GM23338 (cell line): ENCODE measurements at regions not wholly inside any gene's neighbourhood (a gene's known extent, or its start where the extent isn't known, plus 50 kb on each side); places are given as distances from the start of the nearest gene placed in this dataset.

Source experiments
- ATAC-seq: fragments of 200-7000 bp; cut with Tn5 transposase; 3 replicates; pipeline ENCODE4 v1.9.1; 2020
- DNase-seq: peaks from one replicate; pipeline ENCODE4 v3.0.0-alpha.2; 2015; ENCODE audit warnings: low spot score
- H2AFZ ChIP-seq: fragments of 200-600 bp; sonication (generic); 2 replicates; pipeline ENCODE4 v1.8.0; 2016; ENCODE audit warnings: antibody characterized with exemption, mild to moderate bottlenecking, moderate library complexity
- H3F3A ChIP-seq: fragments of 200-600 bp; sonication (generic); replicated peaks from 2 replicates; pipeline ENCODE4 v1.8.0; 2017; ENCODE audit warnings: antibody characterized with exemption, mixed run types, low read depth
- H3K27ac ChIP-seq: fragments of 200-600 bp; sonication (generic); 2 replicates; pipeline ENCODE4 v1.6.1; 2016; ENCODE audit warnings: low read depth
- H3K27me3 ChIP-seq: fragments of 200-600 bp; sonication (generic); 2 replicates; pipeline ENCODE4 v1.8.0; 2016; ENCODE audit warnings: mild to moderate bottlenecking, mixed run types, moderate library complexity; ENCODE audit not compliant: insufficient read depth
- H3K36me3 ChIP-seq: fragments of 200-600 bp; sonication (generic); 2 replicates; pipeline ENCODE4 v1.8.0; 2016; ENCODE audit warnings: mild to moderate bottlenecking; ENCODE audit not compliant: insufficient read depth
- H3K4me1 ChIP-seq: fragments of 200-600 bp; sonication (generic); 2 replicates; pipeline ENCODE4 v1.8.0; 2016; ENCODE audit warnings: mild to moderate bottlenecking, moderate library complexity; ENCODE audit not compliant: insufficient read depth
- H3K4me2 ChIP-seq: fragments of 200-600 bp; sonication (generic); 2 replicates; pipeline ENCODE4 v1.7.1; 2017; ENCODE audit warnings: mixed run types
- H3K4me3 ChIP-seq: fragments of 200-600 bp; sonication (generic); 2 replicates; pipeline ENCODE4 v1.6.1; 2016; ENCODE audit warnings: mixed run types
- H3K79me2 ChIP-seq: fragments of 200-600 bp; sonication (generic); replicated peaks from 2 replicates; pipeline ENCODE4 v1.8.0; 2017; ENCODE audit warnings: mild to moderate bottlenecking; ENCODE audit not compliant: insufficient read depth
- H3K9me2 ChIP-seq: fragments of 200-600 bp; sonication (generic); 2 replicates; pipeline ENCODE4 v1.8.0; 2017; ENCODE audit not compliant: insufficient read depth
- H4K20me1 ChIP-seq: fragments of 200-600 bp; sonication (generic); replicated peaks from 2 replicates; pipeline ENCODE4 v1.8.0; 2017; ENCODE audit warnings: mild to moderate bottlenecking; ENCODE audit not compliant: insufficient read depth
- H3K27ac Mint-ChIP-seq: 2 replicates; pipeline ENCODE4 v1.8.0; 2020; ENCODE audit warnings: inconsistent platforms, mild to moderate bottlenecking, moderate library complexity, mixed read lengths
- H3K27me3 Mint-ChIP-seq: 3 replicates; pipeline ENCODE4 v1.8.0; 2022; ENCODE audit warnings: low read depth, mild to moderate bottlenecking, moderate library complexity, mixed read lengths, inconsistent platforms; ENCODE audit not compliant: insufficient read depth, poor library complexity
- H3K36me3 Mint-ChIP-seq: 3 replicates; pipeline ENCODE4 v1.8.0; 2021; ENCODE audit warnings: low read depth, mild to moderate bottlenecking, inconsistent platforms, moderate library complexity, mixed read lengths
- H3K4me1 Mint-ChIP-seq: 3 replicates; pipeline ENCODE4 v1.8.0; 2020; ENCODE audit warnings: mild to moderate bottlenecking, inconsistent platforms, mixed read lengths
- H3K4me3 Mint-ChIP-seq: 3 replicates; pipeline ENCODE4 v1.8.0; 2021; ENCODE audit warnings: moderate library complexity, mild to moderate bottlenecking, inconsistent platforms, mixed read lengths
- H3K9me3 Mint-ChIP-seq: 3 replicates; pipeline ENCODE4 v1.8.0; 2020; ENCODE audit warnings: moderate library complexity, mild to moderate bottlenecking, inconsistent platforms, mixed read lengths
- CREB1 ChIP-seq: fragments of 250-450 bp; sonication (Bioruptor Pico); IDR thresholded peaks from 2 replicates; pipeline ENCODE4 v1.5.0; 2020; ENCODE audit warnings: low read depth, mild to moderate bottlenecking, moderate library complexity
- CTCF ChIP-seq, 2 experiments: fragments of 200-600 bp in 1 of 2; sonication (generic) in 1 of 2; conservative IDR thresholded peaks; 2 replicates each; pipeline versions ENCODE4 v1.5.1 to v1.6.1; 2016 to 2017; ENCODE audit warnings: antibody characterized with exemption in 2 of 2, low read depth in 2 of 2, mild to moderate bottlenecking in 2 of 2, moderate library complexity in 1 of 2
- EZH2 ChIP-seq: fragments of 200-600 bp; sonication (generic); IDR thresholded peaks from one replicate; pipeline ENCODE4 v1.8.0; 2017; ENCODE audit warnings: antibody characterized with exemption, mild to moderate bottlenecking, low read depth; ENCODE audit not compliant: unreplicated experiment
- EZH2phosphoT487 ChIP-seq: fragments of 200-600 bp; sonication (generic); IDR thresholded peaks from one replicate; pipeline ENCODE4 v1.8.1; 2018; ENCODE audit warnings: antibody characterized with exemption; ENCODE audit not compliant: unreplicated experiment
- JUNB ChIP-seq: IDR thresholded peaks from one replicate; pipeline ENCODE4 v1.6.1; 2016; ENCODE audit warnings: antibody characterized with exemption; ENCODE audit not compliant: unreplicated experiment
- NANOG ChIP-seq: IDR thresholded peaks from 2 replicates; pipeline ENCODE4 v1.6.1; 2016; ENCODE audit warnings: antibody characterized with exemption, borderline replicate concordance
- POLR2AphosphoS5 ChIP-seq: IDR thresholded peaks from 2 replicates; pipeline ENCODE4 v1.6.1; 2016; ENCODE audit warnings: antibody characterized with exemption, low read depth
- REST ChIP-seq: IDR thresholded peaks from one replicate; pipeline ENCODE4 v1.6.1; 2018; ENCODE audit warnings: antibody characterized with exemption; ENCODE audit not compliant: unreplicated experiment
- STAT1 ChIP-seq: IDR thresholded peaks from one replicate; pipeline ENCODE4 v1.6.1; 2016; ENCODE audit warnings: antibody characterized with exemption; ENCODE audit not compliant: unreplicated experiment
- ZNF114 ChIP-seq: fragments of 250-450 bp; sonication (Bioruptor Pico); IDR thresholded peaks from 2 replicates; pipeline ENCODE4 v1.5.0; 2020; ENCODE audit warnings: mild to moderate bottlenecking, moderate library complexity
- ZNF331 ChIP-seq: fragments of 250-450 bp; sonication (Bioruptor Pico); IDR thresholded peaks from 2 replicates; pipeline ENCODE4 v1.5.0; 2020; ENCODE audit warnings: low read depth, mild to moderate bottlenecking, moderate library complexity
- ZNF462 ChIP-seq: fragments of 250-450 bp; sonication (Bioruptor Pico); IDR thresholded peaks from 2 replicates; pipeline ENCODE4 v1.5.0; 2020; ENCODE audit warnings: mild to moderate bottlenecking, moderate library complexity
- TF ChIP-seq, protein P1 (sequence below): IDR thresholded peaks from 2 replicates; pipeline ENCODE4 v1.6.1; 2016; ENCODE audit warnings: antibody characterized with exemption

GRCh38 chr3:18557216-18557615, 132.1 kb upstream of the SATB1 start:
- Histone ChIP-seq H3K4me3 (no peak overlapping the region), H3K36me3 (no peaks in the 10 kb centered on the region), H3K4me2 (no peak overlapping the region), H3F3A (no peaks in the 10 kb centered on the region), H3K79me2 (no peaks in the 10 kb centered on the region), H3K4me1 (no peaks in the 10 kb centered on the region), H2AFZ (no peak overlapping the region), H3K27ac (no peak overlapping the region), H3K9me2 (peaks cover 15% of the 10 kb centered on the region; the same call in 1 of the 2 replicates), H4K20me1 (no peaks in the 10 kb centered on the region), H3K27me3 (no peaks in the 10 kb centered on the region)
- H3K27ac Mint-ChIP-seq = no peak overlapping the region
- H3K27me3 Mint-ChIP-seq = no peaks in the 10 kb centered on the region
- ATAC-seq (no peak), DNase-seq (no peak)
- H3K4me1 Mint-ChIP-seq = peaks cover 14% of the 10 kb centered on the region
- TF ChIP-seq POLR2AphosphoS5 (no peak), STAT1 (no peak), ZNF462 (CRISPR knock-in tag) (no peak), JUNB (no peak), CTCF (conservative IDR thresholded peaks at IDR 0.05; ENCODE audit: low read depth in 2 of 2) (no peak), ZNF331 (CRISPR knock-in tag) (no peak), NANOG (no peak), REST (no peak), EZH2 (no peak), CREB1 (CRISPR knock-in tag) (no peak), ZNF114 (no peak), EZH2phosphoT487 (no peak)
- TF ChIP-seq, protein P1, sequence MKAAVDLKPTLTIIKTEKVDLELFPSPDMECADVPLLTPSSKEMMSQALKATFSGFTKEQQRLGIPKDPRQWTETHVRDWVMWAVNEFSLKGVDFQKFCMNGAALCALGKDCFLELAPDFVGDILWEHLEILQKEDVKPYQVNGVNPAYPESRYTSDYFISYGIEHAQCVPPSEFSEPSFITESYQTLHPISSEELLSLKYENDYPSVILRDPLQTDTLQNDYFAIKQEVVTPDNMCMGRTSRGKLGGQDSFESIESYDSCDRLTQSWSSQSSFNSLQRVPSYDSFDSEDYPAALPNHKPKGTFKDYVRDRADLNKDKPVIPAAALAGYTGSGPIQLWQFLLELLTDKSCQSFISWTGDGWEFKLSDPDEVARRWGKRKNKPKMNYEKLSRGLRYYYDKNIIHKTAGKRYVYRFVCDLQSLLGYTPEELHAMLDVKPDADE = no peak
- no peaks in the 10 kb centered on the region for H3K36me3 Mint-ChIP-seq
- H3K4me3 Mint-ChIP-seq = no peak overlapping the region
- H3K9me3 Mint-ChIP-seq = no peaks in the 10 kb centered on the region
